Endothelial cell of umbilical vein (primary cell): ENCODE measurements at regions not wholly inside any gene's neighbourhood (a gene's known extent, or its start where the extent isn't known, plus 50 kb on each side); places are given as distances from the start of the nearest gene placed in this dataset.

Experiments
- JUN ChIP-seq: IDR thresholded peaks from 2 replicates; pipeline ENCODE4 v1.6.1; 2011; ENCODE audit warnings: borderline replicate concordance, low read depth; ENCODE audit not compliant: insufficient read length, insufficient read depth
- POLR2A ChIP-seq: IDR thresholded peaks from 2 replicates; pipeline ENCODE4 v1.6.1; 2012; ENCODE audit warnings: low read depth, mild to moderate bottlenecking, control low read depth, low read length

DNA sequence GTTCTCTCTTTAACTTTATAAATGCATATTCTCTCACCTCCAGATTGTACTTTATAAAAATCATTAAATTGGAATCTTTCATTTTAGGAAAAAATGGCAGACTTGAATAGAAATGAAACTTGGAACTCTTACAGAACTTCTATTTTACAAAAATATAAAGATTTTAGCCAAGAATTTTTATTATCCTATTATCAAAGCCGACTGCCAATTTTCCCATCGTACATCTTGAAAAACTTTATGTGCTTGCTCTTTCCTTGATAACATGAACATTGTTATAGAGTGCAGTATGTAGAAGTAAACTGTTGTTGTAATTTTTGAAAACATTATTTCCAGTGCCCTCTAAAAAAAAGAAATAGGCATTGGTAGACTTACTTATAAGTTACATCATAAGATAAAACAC is 475.7 kb upstream of the REG3G start:
- TF ChIP-seq JUN (no peak), POLR2A (no peak)
